Ascending aorta (tissue), 2 donors: ENCODE measurements at regions not wholly inside any gene's neighbourhood (a gene's known extent, or its start where the extent isn't known, plus 50 kb on each side); places are given as distances from the start of the nearest gene placed in this dataset.
A peak's percentile ranks its signal among the peaks of the same experiment; 100 is the strongest.

ENCODE experiments used
- DNase-seq, 2 donors: peaks; one replicate each; pipeline ENCODE4 v3.0.0-alpha.2; 2019; ENCODE audit warnings: low spot score in 2 of 2
- H3K27ac ChIP-seq, 2 donors: fragments of 200-600 bp; sonication (generic); one replicate each; pipeline ENCODE4 v1.5.1; 2016 to 2017; ENCODE audit warnings: mild to moderate bottlenecking in 1 of 2
- H3K27me3 ChIP-seq: fragments of 200-600 bp; sonication (generic); one replicate; pipeline ENCODE4 v1.5.1; 2017
- H3K36me3 ChIP-seq, 2 donors: fragments of 200-600 bp; sonication (generic); one replicate each; pipeline ENCODE4 v1.5.1; 2016
- H3K4me1 ChIP-seq, 2 donors: fragments of 200-600 bp; sonication (generic); one replicate each; pipeline ENCODE4 v1.5.1; 2016 to 2017; ENCODE audit warnings: mild to moderate bottlenecking in 1 of 2
- H3K4me3 ChIP-seq, 2 donors: fragments of 200-600 bp; sonication (generic); one replicate each; pipeline ENCODE4 v1.5.1; 2016 to 2017; ENCODE audit warnings: mild to moderate bottlenecking in 1 of 2
- H3K9me3 ChIP-seq, 2 donors: fragments of 200-600 bp; sonication (generic); one replicate each; pipeline ENCODE4 v1.5.1; 2016
- CTCF ChIP-seq, 3 experiments: fragments of 200-600 bp in 2 of 3; fragments of 450-650 bp in 1 of 3; sonication (generic) in 2 of 3; IDR thresholded peaks; one replicate each; pipeline ENCODE4 v1.5.1; 2016 to 2019; ENCODE audit warnings: antibody characterized with exemption in 3 of 3, mild to moderate bottlenecking in 1 of 3, moderate library complexity in 1 of 3
- intact Hi-C: fragments of 100-400 bp; cut with DNase I; formaldehyde crosslinking; loops from one replicate; pipeline ENCODE4 v1.15.1; 2023

GRCh38 chr5:82354543-82354942 lies 76.4 kb upstream of the RPS23 start:
- H3K27me3 ChIP-seq = no peaks in the 10 kb centered on the region
- no peaks in the 10 kb centered on the region for H3K36me3 ChIP-seq
- intact Hi-C loops = loop anchor here (5.0 to 10.0 kb wide), 2 partner anchors 288 to 950 kb away; no protein-coding TSS in a partner anchor
- no peak for DNase-seq
- TF ChIP-seq CTCF (IDR thresholded peaks at IDR 0.05) = no peak
- no peaks in the 10 kb centered on the region for H3K9me3 ChIP-seq
- peaks cover 0 to 41% of the 10 kb centered on the region in 2 donors for H3K4me1 ChIP-seq
- peak overlapping the region; percentile 78 to 84 for H3K27ac ChIP-seq
- H3K4me3 ChIP-seq = no peak overlapping the region

- Histone ChIP-seq H3K27me3 (no peaks in the 10 kb centered on the region), H3K9me3 (no peaks in the 10 kb centered on the region), H3K4me1 (peaks cover 4 to 48% of the 10 kb centered on the region in 2 donors), H3K36me3 (no peaks in the 10 kb centered on the region), H3K27ac (peak overlapping the region; percentile 78 to 84), H3K4me3 (no peak overlapping the region)
- TF ChIP-seq CTCF (IDR thresholded peaks at IDR 0.05) = no peak
- no peak for DNase-seq
- intact Hi-C loops = loop anchor here (2.0 to 10.0 kb wide), 3 partner anchors 289 to 1121 kb away; no protein-coding TSS in a partner anchor
Observed at GRCh38 chr5:82353522-82353921, 75.4 kb upstream of the RPS23 start.

- DNase-seq = no peak
- no peak for TF ChIP-seq CTCF (IDR thresholded peaks at IDR 0.05)
- H3K4me3 ChIP-seq = no peak overlapping the region
- H3K36me3 ChIP-seq = no peaks in the 10 kb centered on the region
- no peaks in the 10 kb centered on the region for H3K9me3 ChIP-seq
- H3K4me1 ChIP-seq = peaks cover 10 to 52% of the 10 kb centered on the region in 2 donors
- intact Hi-C loops = loop anchor here (2.0 to 10.0 kb wide), 3 partner anchors 290 to 1123 kb away; no protein-coding TSS in a partner anchor
- no peaks in the 10 kb centered on the region for H3K27me3 ChIP-seq
- peak overlapping the region; percentile 68 to 78 for H3K27ac ChIP-seq
Observed at GRCh38 chr5:82352146-82352791, 74.1 kb upstream of the RPS23 start.

- intact Hi-C loops = loop anchor here (1.0 to 10.0 kb wide), 4 partner anchors 291 to 1123 kb away; partner anchors contain the start of genes TMEM167A and XRCC4
- peaks cover 12 to 57% of the 10 kb centered on the region in 2 donors for H3K4me1 ChIP-seq
Observed at GRCh38 chr5:82351754-82352145, 73.6 kb upstream of the RPS23 start.

GRCh38 chr5:82351297-82351696 lies 73.1 kb upstream of the RPS23 start:
- Histone ChIP-seq H3K27ac (peak overlapping the region; percentile 53 to 89), H3K36me3 (no peaks in the 10 kb centered on the region), H3K4me3 (no peak overlapping the region), H3K9me3 (no peaks in the 10 kb centered on the region), H3K4me1 (peaks cover 14 to 55% of the 10 kb centered on the region in 2 donors), H3K27me3 (no peaks in the 10 kb centered on the region)
- intact Hi-C loops = loop anchor here (1.0 to 10.0 kb wide), 3 partner anchors 291 to 954 kb away; partner anchors contain the start of genes TMEM167A and XRCC4
- no peak for DNase-seq
- no peak for TF ChIP-seq CTCF (IDR thresholded peaks at IDR 0.05)

More at GRCh38 chr5:82351754-82352145, 73.6 kb upstream of the RPS23 start:
- Histone ChIP-seq H3K27ac (peak overlapping the region; percentile 68 to 89), H3K9me3 (no peaks in the 10 kb centered on the region), H3K27me3 (no peaks in the 10 kb centered on the region), H3K4me3 (no peak overlapping the region), H3K36me3 (no peaks in the 10 kb centered on the region)
- DNase-seq = no peak
- peak; percentile 66 to 78 (median 66) for TF ChIP-seq CTCF (IDR thresholded peaks at IDR 0.05)
